Nephron (organoid): ENCODE measurements at regions not wholly inside any gene's neighbourhood (a gene's known extent, or its start where the extent isn't known, plus 50 kb on each side); places are given as distances from the start of the nearest gene placed in this dataset.

ENCODE experiments used
- H3K27ac Mint-ChIP-seq, 3 experiments: 2 replicates each; pipeline ENCODE4 v1.8.0; 2020; ENCODE audit warnings: mixed read lengths in 3 of 3, mild to moderate bottlenecking in 2 of 3, moderate library complexity in 1 of 3
- H3K27me3 Mint-ChIP-seq: 2 replicates; pipeline ENCODE4 v1.8.0; 2021; ENCODE audit warnings: low read depth, mild to moderate bottlenecking, moderate library complexity, mixed read lengths
- H3K36me3 Mint-ChIP-seq: 2 replicates; pipeline ENCODE4 v1.8.0; 2020; ENCODE audit warnings: low read depth, mixed read lengths
- H3K4me1 Mint-ChIP-seq: 2 replicates; pipeline ENCODE4 v1.8.0; 2020; ENCODE audit warnings: mixed read lengths
- H3K4me3 Mint-ChIP-seq, 3 experiments: 2 replicates each; pipeline ENCODE4 v1.8.0; 2020; ENCODE audit warnings: mild to moderate bottlenecking in 3 of 3, mixed read lengths in 3 of 3, moderate library complexity in 2 of 3
- H3K9me3 Mint-ChIP-seq: 2 replicates; pipeline ENCODE4 v1.8.0; 2020; ENCODE audit warnings: mixed read lengths
- CTCF ChIP-seq, 3 experiments: fragments of 200-600 bp; sonication (generic); IDR thresholded peaks; one replicate each; pipeline ENCODE4 v1.5.0; 2021; ENCODE audit warnings: antibody characterized with exemption in 3 of 3; ENCODE audit not compliant: unreplicated experiment in 3 of 3

- Mint-ChIP-seq H3K4me1 (peaks cover 32% of the 10 kb centered on the region), H3K36me3 (no peaks in the 10 kb centered on the region), H3K27ac (no peak overlapping the region), H3K9me3 (no peaks in the 10 kb centered on the region), H3K27me3 (no peaks in the 10 kb centered on the region), H3K4me3 (no peak overlapping the region)
- no peak for TF ChIP-seq CTCF (IDR thresholded peaks at IDR 0.05; ENCODE audit: unreplicated experiment in 3 of 3)
These were observed 241.0 kb downstream of the RHOU start for GRCh38 chr1:228976316-228976715.

DNA sequence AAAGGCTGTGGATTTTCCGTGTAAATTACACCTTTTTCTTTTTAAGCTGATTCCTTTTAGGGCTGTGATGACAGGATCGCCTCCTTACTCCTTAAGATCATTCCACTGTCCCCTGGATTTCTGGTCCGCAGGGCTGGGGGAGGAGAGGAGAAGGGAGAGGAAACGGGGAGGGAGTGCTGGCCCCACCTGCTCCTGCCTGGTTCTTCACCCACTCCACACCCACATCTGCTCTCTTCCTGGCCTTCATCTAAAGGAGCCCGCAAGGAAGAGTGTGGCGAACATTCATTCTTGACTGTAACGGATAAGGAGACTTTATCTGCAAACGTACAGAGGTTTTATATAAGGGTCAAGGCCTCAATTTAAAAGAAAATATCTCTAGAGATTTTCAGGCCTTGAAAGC, 242.0 kb downstream of the RHOU start:
- no peak for TF ChIP-seq CTCF (IDR thresholded peaks at IDR 0.05; ENCODE audit: unreplicated experiment in 3 of 3)
- Mint-ChIP-seq H3K36me3 (no peaks in the 10 kb centered on the region), H3K27me3 (no peaks in the 10 kb centered on the region), H3K9me3 (no peaks in the 10 kb centered on the region), H3K4me1 (peaks cover 32% of the 10 kb centered on the region), H3K27ac (peak overlapping the region in 2 of 3 experiments; percentile 4 to 18), H3K4me3 (no peak overlapping the region)

DNA sequence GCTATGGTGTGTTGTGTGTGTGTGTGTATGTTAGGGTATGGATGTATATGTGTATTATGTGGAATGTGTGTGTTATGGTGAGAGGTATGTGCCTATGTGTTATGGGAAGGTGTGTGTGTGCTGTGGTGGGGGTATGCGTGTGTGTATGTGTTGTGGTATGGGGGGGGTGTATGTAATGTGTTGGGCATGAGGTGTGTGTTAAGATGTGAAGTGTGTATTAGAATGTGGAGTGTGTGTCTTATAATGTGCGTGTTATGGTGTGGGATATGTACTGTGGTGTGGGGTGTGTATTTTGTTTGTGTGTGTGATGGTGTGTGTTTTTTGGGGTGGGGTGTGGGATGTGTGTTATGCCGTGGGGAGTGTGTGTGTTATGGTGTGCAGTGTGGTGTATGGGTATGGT, 242.5 kb downstream of the RHOU start:
- no peaks in the 10 kb centered on the region for H3K36me3 Mint-ChIP-seq
- no peak overlapping the region for H3K4me3 Mint-ChIP-seq
- H3K27ac Mint-ChIP-seq, result peak overlapping the region in 2 of 3 experiments; percentile 4 to 18
- peaks cover 35% of the 10 kb centered on the region for H3K4me1 Mint-ChIP-seq
- H3K27me3 Mint-ChIP-seq, result no peaks in the 10 kb centered on the region
- H3K9me3 Mint-ChIP-seq, result no peaks in the 10 kb centered on the region
- no peak for TF ChIP-seq CTCF (IDR thresholded peaks at IDR 0.05; ENCODE audit: unreplicated experiment in 3 of 3)

DNA sequence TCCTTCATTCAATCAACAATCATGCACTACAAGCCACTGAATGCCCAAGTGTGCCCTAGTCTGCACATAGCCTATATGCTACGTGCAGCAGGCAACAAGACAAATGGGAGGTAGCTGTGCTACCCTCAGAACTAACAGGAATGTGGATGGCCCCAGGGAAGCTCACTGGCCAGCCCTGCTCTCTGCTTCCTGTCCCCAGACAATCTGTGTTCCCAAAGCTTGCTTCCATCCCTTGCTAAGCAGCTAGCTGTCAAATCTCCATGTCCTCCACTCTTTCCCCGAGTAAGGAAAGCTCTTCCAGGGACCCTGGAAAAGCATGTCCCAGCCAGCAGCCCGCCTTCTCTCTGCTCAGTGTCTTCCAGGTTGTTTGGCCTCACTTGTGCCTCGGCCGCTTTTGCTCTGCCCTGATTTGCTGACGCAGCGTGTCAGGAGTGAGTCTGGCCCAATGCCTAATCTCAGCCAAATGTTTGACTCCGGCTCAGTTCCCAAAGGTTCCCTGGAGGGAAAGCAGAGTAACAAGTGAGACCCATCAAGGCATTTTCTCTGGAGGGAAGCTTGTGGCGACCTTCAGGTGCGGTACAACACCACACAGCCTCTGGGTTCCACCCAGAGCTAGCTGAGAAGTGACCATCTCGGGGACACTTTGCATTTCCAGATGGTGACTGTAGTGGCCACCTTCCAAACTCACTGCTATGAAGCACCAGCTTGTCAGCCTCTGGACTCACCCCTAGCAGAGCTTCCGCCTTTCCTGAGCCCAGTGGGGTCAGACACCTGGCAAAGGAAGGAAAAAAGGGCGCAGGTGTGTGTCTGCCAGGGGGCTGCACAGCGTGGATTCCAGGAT, 243.4 kb downstream of the RHOU start:
- H3K27ac Mint-ChIP-seq, result peak overlapping the region; percentile 43 to 86 (median 65)

GRCh38 chr1:228979325-228979699, 244.0 kb downstream of the RHOU start:
- no peaks in the 10 kb centered on the region for H3K36me3 Mint-ChIP-seq

More for the DNA sequence above, 243.4 kb downstream of the RHOU start:
- Mint-ChIP-seq H3K4me1 (peaks cover 37% of the 10 kb centered on the region), H3K27me3 (peaks cover 6% of the 10 kb centered on the region), H3K36me3 (no peaks in the 10 kb centered on the region), H3K9me3 (no peaks in the 10 kb centered on the region), H3K4me3 (no peak overlapping the region)
- TF ChIP-seq CTCF (IDR thresholded peaks at IDR 0.05; ENCODE audit: unreplicated experiment in 3 of 3), result no peak

More at GRCh38 chr1:228979325-228979699, 244.0 kb downstream of the RHOU start:
- H3K4me1 Mint-ChIP-seq, result peaks cover 37% of the 10 kb centered on the region
- peaks cover 6% of the 10 kb centered on the region for H3K27me3 Mint-ChIP-seq
- peak overlapping the region in 1 of 3 experiments; percentile 7 for H3K27ac Mint-ChIP-seq
- TF ChIP-seq CTCF (IDR thresholded peaks at IDR 0.05; ENCODE audit: unreplicated experiment in 3 of 3), result no peak
- no peak overlapping the region for H3K4me3 Mint-ChIP-seq
- H3K9me3 Mint-ChIP-seq, result no peaks in the 10 kb centered on the region
